ENCODE measurements at regions not wholly inside any gene's neighbourhood (a gene's known extent, or its start where the extent isn't known, plus 50 kb on each side); places are given as distances from the start of the nearest gene placed in this dataset.
"Not testable (repeated sequence)": the region's sequence is repeated elsewhere in the genome, so short reads cannot be mapped to it uniquely, and the experiment has no call there.

- peaks cover 19% of the 10 kb centered on the region for H3K27me3 ChIP-seq
- H3K27ac ChIP-seq = no peak overlapping the region
- no peak overlapping the region for H3K9ac ChIP-seq (ENCODE audit: low read depth in 2 of 2, low read length in 2 of 2)
- H3K36me3 ChIP-seq = no peaks in the 10 kb centered on the region
- no peak for DNase-seq
- no peak overlapping the region for H3K4me3 ChIP-seq
- no peak for TF ChIP-seq CTCF (IDR thresholded peaks at IDR 0.05)
- H3K9me3 ChIP-seq = no peaks in the 10 kb centered on the region
- peaks cover 4% of the 10 kb centered on the region for H3K4me1 ChIP-seq
- intact Hi-C loops (cut with DNase I) = no loop called here
These were observed 162.1 kb upstream of the ZNF337 start for GRCh38 chr20:25858495-25859425.

GRCh38 chr20:25857091-25857788 is 160.6 kb upstream of the ZNF337 start:
- intact Hi-C loops (cut with DNase I); H3K36me3 ChIP-seq; H3K4me3 ChIP-seq; H3K9me3 ChIP-seq; H3K4me1 ChIP-seq; DNase-seq; H3K9ac ChIP-seq (ENCODE audit: low read depth in 2 of 2, low read length in 2 of 2); H3K27ac ChIP-seq: not testable (repeated sequence)
- H3K27me3 ChIP-seq = peaks cover 15% of the 10 kb centered on the region

GRCh38 chr20:25856256-25856884 is 159.7 kb upstream of the ZNF337 start:
- no peak overlapping the region for H3K27ac ChIP-seq
- no peak overlapping the region for H3K4me3 ChIP-seq
- no peaks in the 10 kb centered on the region for H3K9me3 ChIP-seq
- intact Hi-C loops (cut with DNase I) = no loop called here
- H3K27me3 ChIP-seq = peaks cover 14% of the 10 kb centered on the region
- no peaks in the 10 kb centered on the region for H3K36me3 ChIP-seq
- no peak for TF ChIP-seq CTCF (IDR thresholded peaks at IDR 0.05)
- no peak overlapping the region for H3K9ac ChIP-seq (ENCODE audit: low read depth in 2 of 2, low read length in 2 of 2)
- H3K4me1 ChIP-seq = peaks cover 4% of the 10 kb centered on the region
- DNase-seq = no peak

GRCh38 chr20:25855451-25856156 is 159.0 kb upstream of the ZNF337 start:
- intact Hi-C loops (cut with DNase I); H3K4me1 ChIP-seq: not testable (repeated sequence)

GRCh38 chr20:25854666-25855065 is 158.0 kb upstream of the ZNF337 start:
- H3K27me3 ChIP-seq; H3K9ac ChIP-seq (ENCODE audit: low read depth in 2 of 2, low read length in 2 of 2); H3K9me3 ChIP-seq; H3K27ac ChIP-seq; H3K4me3 ChIP-seq; DNase-seq; intact Hi-C loops (cut with DNase I); H3K36me3 ChIP-seq; H3K4me1 ChIP-seq: not testable (repeated sequence)

More at GRCh38 chr20:25855451-25856156, 159.0 kb upstream of the ZNF337 start:
- H3K9ac ChIP-seq (ENCODE audit: low read depth in 2 of 2, low read length in 2 of 2); DNase-seq; H3K36me3 ChIP-seq; H3K27ac ChIP-seq; H3K9me3 ChIP-seq; H3K4me3 ChIP-seq: not testable (repeated sequence)
- H3K27me3 ChIP-seq = peaks cover 11% of the 10 kb centered on the region

- peak overlapping the region; percentile 44 for H3K4me3 ChIP-seq
- intact Hi-C loops (cut with DNase I); H3K36me3 ChIP-seq; H3K9me3 ChIP-seq; H3K27ac ChIP-seq; H3K27me3 ChIP-seq; H3K4me1 ChIP-seq: not testable (repeated sequence)
- peak; percentile 88 for DNase-seq
- H3K9ac ChIP-seq (ENCODE audit: low read depth in 2 of 2, low read length in 2 of 2) = peak overlapping the region in 1 of 2 donors; percentile 55
These were observed 157.2 kb upstream of the ZNF337 start for GRCh38 chr20:25853718-25854388.

GRCh38 chr20:25852968-25853717 is 156.5 kb upstream of the ZNF337 start:
- H3K27me3 ChIP-seq; H3K9me3 ChIP-seq; H3K36me3 ChIP-seq; H3K4me1 ChIP-seq; intact Hi-C loops (cut with DNase I); DNase-seq; H3K27ac ChIP-seq: not testable (repeated sequence)
- H3K9ac ChIP-seq (ENCODE audit: low read depth in 2 of 2, low read length in 2 of 2) = peak overlapping the region in 1 of 2 donors; percentile 55
- H3K4me3 ChIP-seq = peak overlapping the region; percentile 44

- intact Hi-C loops (cut with DNase I); DNase-seq: not testable (repeated sequence)
These were observed 153.5 kb upstream of the ZNF337 start for GRCh38 chr20:25850133-25850532.

More at GRCh38 chr20:25850133-25850532, 153.5 kb upstream of the ZNF337 start:
- not testable (repeated sequence) for H3K9ac ChIP-seq (ENCODE audit: low read depth in 2 of 2, low read length in 2 of 2); H3K4me1 ChIP-seq; H3K27me3 ChIP-seq; H3K27ac ChIP-seq; H3K4me3 ChIP-seq; H3K36me3 ChIP-seq; H3K9me3 ChIP-seq
